Urinary bladder (tissue), 3 donors: ENCODE measurements at regions not wholly inside any gene's neighbourhood (a gene's known extent, or its start where the extent isn't known, plus 50 kb on each side); places are given as distances from the start of the nearest gene placed in this dataset.

Experiments used
- DNase-seq: peaks from one replicate; pipeline ENCODE4 v3.0.0-alpha.2; 2015; ENCODE audit errors: extremely low spot score
- H3K27ac ChIP-seq: one replicate; pipeline ENCODE4 v1.5.1; 2013; ENCODE audit warnings: low read depth, mild to moderate bottlenecking, moderate library complexity
- H3K36me3 ChIP-seq: one replicate; pipeline ENCODE4 v1.6.1; 2013; ENCODE audit warnings: mild to moderate bottlenecking, moderate library complexity; ENCODE audit not compliant: insufficient read depth
- H3K4me1 ChIP-seq: one replicate; pipeline ENCODE4 v1.6.1; 2013; ENCODE audit warnings: mild to moderate bottlenecking, moderate library complexity; ENCODE audit not compliant: insufficient read depth
- H3K4me3 ChIP-seq: one replicate; pipeline ENCODE4 v1.5.1; 2013; ENCODE audit warnings: low read depth, low read length
- WGBS: extraction: QIAGEN DNeasy Blood & Tissue Kit; methylation state at CpG from one replicate; pipeline ENCODE4 v1.1.7; 2013; 5-methylcytosine and 5-hydroxymethylcytosine counted together
- donor health status: healthy with polysubstance abuse.
- donor health status: healthy.

DNA sequence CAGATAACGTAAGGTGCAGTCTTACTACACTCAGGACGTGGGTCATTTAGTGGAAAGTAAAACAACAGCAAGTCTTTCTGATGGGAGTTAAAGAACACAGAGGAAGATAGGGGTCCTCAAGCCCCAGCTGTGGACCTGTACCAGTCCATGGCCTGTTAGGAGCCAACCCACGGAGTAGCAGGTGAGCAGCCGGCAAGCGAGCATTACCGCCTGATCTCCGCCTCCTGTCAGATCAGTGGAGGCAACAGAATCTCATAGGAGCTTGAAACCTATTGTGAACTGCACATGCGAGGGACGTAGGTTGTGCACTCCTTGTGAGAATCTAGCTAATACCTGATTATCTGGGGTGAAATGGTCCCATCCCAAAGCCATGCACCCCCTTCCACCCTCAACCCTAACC lies 1180.8 kb downstream of the FSTL5 start:
- H3K4me1 ChIP-seq, result no peaks in the 10 kb centered on the region
- WGBS, result 93% methylated on average over 9 of the region's 9 CpGs
- H3K36me3 ChIP-seq, result no peaks in the 10 kb centered on the region
- H3K4me3 ChIP-seq, result no peak overlapping the region
- DNase-seq, result no peak
- H3K27ac ChIP-seq, result no peak overlapping the region

DNA sequence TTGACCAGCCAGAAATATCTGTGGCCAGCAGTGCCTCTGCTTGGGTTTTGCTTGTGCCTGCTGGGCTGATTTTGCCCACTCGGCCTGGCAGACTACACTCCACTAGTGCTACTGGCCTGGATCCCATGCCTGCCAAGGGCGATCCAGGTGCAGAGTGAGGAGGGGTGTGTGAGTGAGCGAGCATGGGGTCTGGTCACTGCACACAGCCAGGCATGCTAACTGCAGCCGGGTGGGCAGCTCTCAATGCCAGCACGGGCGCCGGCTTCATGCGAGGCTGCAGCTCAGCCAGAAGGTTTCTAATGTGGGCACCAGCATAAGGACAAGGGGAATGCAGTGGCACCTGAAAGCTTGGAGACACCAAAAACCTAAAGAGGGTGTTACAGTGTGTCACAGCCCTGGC lies 1161.4 kb downstream of the FSTL5 start:
- 94% methylated on average over 8 of the region's 8 CpGs for WGBS
- Histone ChIP-seq H3K4me3 (no peak overlapping the region), H3K4me1 (no peaks in the 10 kb centered on the region), H3K27ac (no peak overlapping the region), H3K36me3 (no peaks in the 10 kb centered on the region)
- DNase-seq, result no peak

DNA sequence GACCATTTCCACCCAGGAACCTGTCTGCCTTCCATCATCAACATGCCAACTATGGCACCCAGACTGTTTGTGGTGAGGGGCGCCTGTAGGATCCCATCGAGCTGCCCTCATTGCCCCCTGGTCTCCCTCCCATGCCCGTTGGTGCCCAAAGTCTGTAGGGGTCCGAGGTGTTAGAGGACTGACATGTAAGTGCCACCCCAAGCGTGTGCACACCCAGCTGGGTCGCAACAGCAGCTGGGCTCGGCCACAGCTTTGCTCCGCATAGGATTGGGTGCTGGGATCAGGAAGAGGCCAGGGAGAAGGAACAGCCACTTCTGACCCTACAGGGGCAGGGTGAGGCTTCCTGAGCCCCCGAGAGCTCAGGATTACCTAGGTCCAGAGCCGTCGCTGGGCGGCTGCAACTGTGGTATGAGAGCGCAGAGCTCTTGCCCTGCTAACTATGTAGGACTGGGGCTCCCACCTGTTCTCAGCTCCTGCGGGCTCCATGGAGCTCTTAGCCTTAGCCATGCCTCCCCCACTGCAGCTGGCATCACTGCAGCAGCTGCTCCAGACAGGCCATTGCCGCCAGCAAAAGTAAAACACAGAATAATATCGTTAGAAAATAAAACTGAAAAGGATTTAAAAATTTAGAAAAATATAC lies 1160.3 kb downstream of the FSTL5 start:
- H3K27ac ChIP-seq, result no peak overlapping the region
- 95% methylated on average over 16 of the region's 16 CpGs for WGBS
- no peaks in the 10 kb centered on the region for H3K36me3 ChIP-seq
- no peak for DNase-seq
- no peak overlapping the region for H3K4me3 ChIP-seq
- no peaks in the 10 kb centered on the region for H3K4me1 ChIP-seq

DNA sequence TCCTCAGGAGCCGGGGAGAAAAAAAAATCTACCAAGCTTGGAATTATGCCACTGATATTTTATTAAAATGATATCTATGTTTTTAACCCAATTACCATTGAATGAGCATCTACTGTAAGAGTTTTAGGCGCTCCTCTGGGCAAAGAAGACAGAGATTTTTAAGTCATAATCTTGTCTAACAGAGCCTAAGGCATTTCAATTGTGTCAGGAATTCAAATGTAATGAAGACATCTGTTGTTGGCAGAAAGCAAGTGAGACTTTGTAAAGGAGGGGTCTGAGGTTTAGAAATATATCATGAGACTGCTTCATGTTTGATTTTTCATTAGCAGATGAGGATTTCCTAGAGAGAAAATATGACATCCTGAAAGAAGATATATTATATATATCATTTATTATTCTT lies 1158.1 kb downstream of the FSTL5 start:
- 66% methylated on average over 2 of the region's 2 CpGs for WGBS
- no peak overlapping the region for H3K27ac ChIP-seq

DNA sequence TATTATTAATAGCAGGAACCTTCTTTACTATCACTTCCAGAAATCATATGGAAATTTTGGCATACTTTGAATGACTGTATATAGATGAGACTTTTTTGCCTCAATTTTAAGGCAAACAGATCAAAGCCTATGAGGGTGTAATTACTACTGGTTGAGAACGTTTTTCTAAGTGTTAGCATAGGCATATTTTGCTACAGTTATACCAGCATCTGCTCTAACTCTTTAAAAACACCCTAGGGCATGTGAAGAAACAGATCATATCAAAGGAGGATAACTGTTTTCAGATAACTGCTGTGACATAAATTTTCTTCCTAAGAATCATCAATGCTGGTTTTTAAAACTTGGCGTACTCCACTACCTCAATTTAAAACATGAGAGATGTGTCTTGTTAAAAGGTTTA lies 1155.3 kb downstream of the FSTL5 start:
- Histone ChIP-seq H3K4me3 (no peak overlapping the region), H3K4me1 (no peaks in the 10 kb centered on the region), H3K36me3 (no peaks in the 10 kb centered on the region), H3K27ac (no peak overlapping the region)
- DNase-seq, result no peak
- 48% methylated on average over 2 of the region's 2 CpGs for WGBS

More for the DNA sequence above, 1158.1 kb downstream of the FSTL5 start:
- H3K36me3 ChIP-seq, result no peaks in the 10 kb centered on the region
- DNase-seq, result no peak
- no peak overlapping the region for H3K4me3 ChIP-seq
- no peaks in the 10 kb centered on the region for H3K4me1 ChIP-seq

DNA sequence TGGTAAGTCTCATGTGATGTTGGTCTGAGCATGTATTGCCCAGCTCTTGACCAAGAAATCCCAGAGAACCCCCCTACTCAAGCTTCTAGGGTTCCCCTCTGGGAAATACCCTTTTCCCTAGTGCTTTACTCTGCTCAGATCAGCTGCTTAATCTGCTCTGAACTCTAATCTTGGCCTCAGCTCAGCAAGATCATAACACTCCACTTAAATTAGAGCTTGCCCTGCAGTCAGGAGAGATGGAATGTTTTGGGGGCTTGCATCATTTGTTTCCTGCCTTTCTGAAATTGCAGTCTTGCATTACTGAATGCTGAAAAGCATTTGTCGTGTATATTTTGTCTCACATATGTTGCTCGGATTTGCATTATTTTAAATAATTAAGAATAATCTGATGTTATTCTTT lies 1153.6 kb downstream of the FSTL5 start:
- Histone ChIP-seq H3K4me1 (no peaks in the 10 kb centered on the region), H3K36me3 (no peaks in the 10 kb centered on the region), H3K4me3 (no peak overlapping the region), H3K27ac (no peak overlapping the region)
- no peak for DNase-seq
- 89% methylated on average over 2 of the region's 2 CpGs for WGBS
